ENCODE measurements at regions not wholly inside any gene's neighbourhood (a gene's known extent, or its start where the extent isn't known, plus 50 kb on each side); places are given as distances from the start of the nearest gene placed in this dataset.

- H2BK5ac ChIP-seq (ENCODE audit: low read depth, low read length, poor library complexity) = no peak overlapping the region
- WGBS (ENCODE audit: extremely low coverage, insufficient coverage, insufficient read length) = no CpG with 5 or more reads among the region's 34 CpGs
- no peak overlapping the region for H2BK120ac ChIP-seq (ENCODE audit: insufficient read depth, low read length, poor library complexity)
- peak; percentile 74 to 95 for DNase-seq
- no peak overlapping the region for H3K18ac ChIP-seq (ENCODE audit: low read length)
- H3K23ac ChIP-seq (ENCODE audit: low read length) = no peak overlapping the region
- peak overlapping the region; percentile 34 for H3K4me3 ChIP-seq (ENCODE audit: low read depth, low read length)
- no peaks in the 10 kb centered on the region for H3K36me3 ChIP-seq (ENCODE audit: control insufficient read depth in 1 of 2, insufficient read depth in 2 of 2, low read length in 2 of 2)
- no peak overlapping the region for H3K27ac ChIP-seq (ENCODE audit: low read depth, low read length)
- no peak overlapping the region for H4K91ac ChIP-seq (ENCODE audit: low read depth, low read length)
- H3K14ac ChIP-seq (ENCODE audit: low read length) = no peak overlapping the region
- peaks cover 23% of the 10 kb centered on the region for H3K27me3 ChIP-seq (ENCODE audit: insufficient read depth, low read length)
- peaks cover 13% of the 10 kb centered on the region for H3K9me3 ChIP-seq (ENCODE audit: insufficient read depth, low read depth, low read length)
- H3K9ac ChIP-seq (ENCODE audit: low read length) = no peak overlapping the region
- no peak overlapping the region for H2BK12ac ChIP-seq (ENCODE audit: low read length)
- H4K12ac ChIP-seq (ENCODE audit: low read depth, low read length) = no peak overlapping the region
- H3K4me1 ChIP-seq (ENCODE audit: control insufficient read depth in 1 of 2, insufficient read depth in 2 of 2, low read length in 2 of 2) = peaks cover 12 to 13% of the 10 kb centered on the region in 2 experiments
- no peak overlapping the region for H3K4ac ChIP-seq (ENCODE audit: low read depth, low read length)
- H3K79me2 ChIP-seq (ENCODE audit: control insufficient read depth, insufficient read depth, low read length, poor library complexity) = no peaks in the 10 kb centered on the region
- no peak overlapping the region for H4K8ac ChIP-seq (ENCODE audit: low read depth, low read length)
- no peak overlapping the region for H2AK5ac ChIP-seq (ENCODE audit: low read length)
- no peaks in the 10 kb centered on the region for H3K79me1 ChIP-seq (ENCODE audit: low read length)
- H2AFZ ChIP-seq (ENCODE audit: insufficient read depth, low read length, poor library complexity) = no peak overlapping the region
- peak overlapping the region; percentile 58 for H3K4me2 ChIP-seq (ENCODE audit: low read length)
Observed at GRCh38 chr12:62192180-62192902, 67.9 kb upstream of the USP15 start.

GRCh38 chr12:62192903-62193250, 67.3 kb upstream of the USP15 start:
- Histone ChIP-seq H3K14ac (ENCODE audit: low read length) (no peak overlapping the region), H3K4me3 (ENCODE audit: low read depth, low read length) (no peak overlapping the region), H3K4me1 (ENCODE audit: control insufficient read depth in 1 of 2, insufficient read depth in 2 of 2, low read length in 2 of 2) (peaks cover 12 to 13% of the 10 kb centered on the region in 2 experiments), H2BK120ac (ENCODE audit: insufficient read depth, low read length, poor library complexity) (peak overlapping the region; percentile 69), H2AFZ (ENCODE audit: insufficient read depth, low read length, poor library complexity) (no peak overlapping the region), H3K4me2 (ENCODE audit: low read length) (no peak overlapping the region), H4K91ac (ENCODE audit: low read depth, low read length) (peak overlapping the region; percentile 45), H2AK5ac (ENCODE audit: low read length) (no peak overlapping the region), H4K8ac (ENCODE audit: low read depth, low read length) (no peak overlapping the region), H2BK12ac (ENCODE audit: low read length) (no peak overlapping the region), H3K4ac (ENCODE audit: low read depth, low read length) (no peak overlapping the region), H3K9me3 (ENCODE audit: insufficient read depth, low read depth, low read length) (peaks cover 13% of the 10 kb centered on the region), H3K36me3 (ENCODE audit: control insufficient read depth in 1 of 2, insufficient read depth in 2 of 2, low read length in 2 of 2) (no peaks in the 10 kb centered on the region), H2BK5ac (ENCODE audit: low read depth, low read length, poor library complexity) (no peak overlapping the region), H4K12ac (ENCODE audit: low read depth, low read length) (no peak overlapping the region), H3K27me3 (ENCODE audit: insufficient read depth, low read length) (peaks cover 23% of the 10 kb centered on the region), H3K79me1 (ENCODE audit: low read length) (no peaks in the 10 kb centered on the region), H3K79me2 (ENCODE audit: control insufficient read depth, insufficient read depth, low read length, poor library complexity) (no peaks in the 10 kb centered on the region), H3K23ac (ENCODE audit: low read length) (no peak overlapping the region), H3K27ac (ENCODE audit: low read depth, low read length) (no peak overlapping the region), H3K18ac (ENCODE audit: low read length) (no peak overlapping the region), H3K9ac (ENCODE audit: low read length) (no peak overlapping the region)
- no CpG with 5 or more reads among the region's 7 CpGs for WGBS (ENCODE audit: extremely low coverage, insufficient coverage, insufficient read length)
- no peak for DNase-seq

GRCh38 chr12:62194031-62194430, 66.2 kb upstream of the USP15 start:
- no peaks in the 10 kb centered on the region for H3K36me3 ChIP-seq (ENCODE audit: control insufficient read depth in 1 of 2, insufficient read depth in 2 of 2, low read length in 2 of 2)
- H4K12ac ChIP-seq (ENCODE audit: low read depth, low read length) = no peak overlapping the region
- no peak overlapping the region for H3K23ac ChIP-seq (ENCODE audit: low read length)
- H3K4me1 ChIP-seq (ENCODE audit: control insufficient read depth in 1 of 2, insufficient read depth in 2 of 2, low read length in 2 of 2) = peaks cover 12 to 13% of the 10 kb centered on the region in 2 experiments
- no peak overlapping the region for H2BK12ac ChIP-seq (ENCODE audit: low read length)
- no peak overlapping the region for H3K4me2 ChIP-seq (ENCODE audit: low read length)
- H3K27me3 ChIP-seq (ENCODE audit: insufficient read depth, low read length) = peaks cover 23% of the 10 kb centered on the region
- H3K4me3 ChIP-seq (ENCODE audit: low read depth, low read length) = no peak overlapping the region
- no peak overlapping the region for H4K8ac ChIP-seq (ENCODE audit: low read depth, low read length)
- H3K18ac ChIP-seq (ENCODE audit: low read length) = no peak overlapping the region
- DNase-seq = peak in 1 of 2 donors; percentile 19
- no peak overlapping the region for H2BK5ac ChIP-seq (ENCODE audit: low read depth, low read length, poor library complexity)
- H3K27ac ChIP-seq (ENCODE audit: low read depth, low read length) = no peak overlapping the region
- H3K79me2 ChIP-seq (ENCODE audit: control insufficient read depth, insufficient read depth, low read length, poor library complexity) = no peaks in the 10 kb centered on the region
- H3K79me1 ChIP-seq (ENCODE audit: low read length) = no peaks in the 10 kb centered on the region
- H3K9me3 ChIP-seq (ENCODE audit: insufficient read depth, low read depth, low read length) = peaks cover 13% of the 10 kb centered on the region
- no peak overlapping the region for H3K14ac ChIP-seq (ENCODE audit: low read length)
- no CpG with 5 or more reads among the region's 1 CpG for WGBS (ENCODE audit: extremely low coverage, insufficient coverage, insufficient read length)
- H3K9ac ChIP-seq (ENCODE audit: low read length) = no peak overlapping the region
- H2BK120ac ChIP-seq (ENCODE audit: insufficient read depth, low read length, poor library complexity) = no peak overlapping the region
- no peak overlapping the region for H2AK5ac ChIP-seq (ENCODE audit: low read length)
- H4K91ac ChIP-seq (ENCODE audit: low read depth, low read length) = no peak overlapping the region
- H2AFZ ChIP-seq (ENCODE audit: insufficient read depth, low read length, poor library complexity) = no peak overlapping the region
- no peak overlapping the region for H3K4ac ChIP-seq (ENCODE audit: low read depth, low read length)

- H3K79me1 ChIP-seq (ENCODE audit: low read length) = no peaks in the 10 kb centered on the region
- no peaks in the 10 kb centered on the region for H3K79me2 ChIP-seq (ENCODE audit: control insufficient read depth, insufficient read depth, low read length, poor library complexity)
- DNase-seq = peak; percentile 54 to 98
- no peak overlapping the region for H3K23ac ChIP-seq (ENCODE audit: low read length)
- H3K36me3 ChIP-seq (ENCODE audit: control insufficient read depth in 1 of 2, insufficient read depth in 2 of 2, low read length in 2 of 2) = no peaks in the 10 kb centered on the region
- H2AK5ac ChIP-seq (ENCODE audit: low read length) = no peak overlapping the region
- no peak overlapping the region for H3K18ac ChIP-seq (ENCODE audit: low read length)
- no peak overlapping the region for H3K4me2 ChIP-seq (ENCODE audit: low read length)
- no peak overlapping the region for H2BK120ac ChIP-seq (ENCODE audit: insufficient read depth, low read length, poor library complexity)
- no peak overlapping the region for H2AFZ ChIP-seq (ENCODE audit: insufficient read depth, low read length, poor library complexity)
- no peak overlapping the region for H4K91ac ChIP-seq (ENCODE audit: low read depth, low read length)
- peaks cover 13% of the 10 kb centered on the region for H3K9me3 ChIP-seq (ENCODE audit: insufficient read depth, low read depth, low read length)
- H2BK12ac ChIP-seq (ENCODE audit: low read length) = no peak overlapping the region
- H3K4ac ChIP-seq (ENCODE audit: low read depth, low read length) = no peak overlapping the region
- no peak overlapping the region for H3K14ac ChIP-seq (ENCODE audit: low read length)
- no peak overlapping the region for H4K8ac ChIP-seq (ENCODE audit: low read depth, low read length)
- H3K4me3 ChIP-seq (ENCODE audit: low read depth, low read length) = no peak overlapping the region
- H2BK5ac ChIP-seq (ENCODE audit: low read depth, low read length, poor library complexity) = no peak overlapping the region
- H3K27ac ChIP-seq (ENCODE audit: low read depth, low read length) = no peak overlapping the region
- H3K4me1 ChIP-seq (ENCODE audit: control insufficient read depth in 1 of 2, insufficient read depth in 2 of 2, low read length in 2 of 2) = peaks cover 12 to 13% of the 10 kb centered on the region in 2 experiments
- no peak overlapping the region for H4K12ac ChIP-seq (ENCODE audit: low read depth, low read length)
- peaks cover 23% of the 10 kb centered on the region for H3K27me3 ChIP-seq (ENCODE audit: insufficient read depth, low read length)
- no peak overlapping the region for H3K9ac ChIP-seq (ENCODE audit: low read length)
Observed at GRCh38 chr12:62194616-62195015, 65.6 kb upstream of the USP15 start.

Data from trophoblast cell (in vitro differentiated cells and primary cell).